Muscle of arm (tissue), 1 donor: ENCODE measurements at regions not wholly inside any gene's neighbourhood (a gene's known extent, or its start where the extent isn't known, plus 50 kb on each side); places are given as distances from the start of the nearest gene placed in this dataset.
"Not testable (repeated sequence)": the region's sequence is repeated elsewhere in the genome, so short reads cannot be mapped to it uniquely, and the experiment has no call there.

Experiments
- DNase-seq: peaks from one replicate; pipeline ENCODE4 v3.0.0-alpha.2; 2013

DNA sequence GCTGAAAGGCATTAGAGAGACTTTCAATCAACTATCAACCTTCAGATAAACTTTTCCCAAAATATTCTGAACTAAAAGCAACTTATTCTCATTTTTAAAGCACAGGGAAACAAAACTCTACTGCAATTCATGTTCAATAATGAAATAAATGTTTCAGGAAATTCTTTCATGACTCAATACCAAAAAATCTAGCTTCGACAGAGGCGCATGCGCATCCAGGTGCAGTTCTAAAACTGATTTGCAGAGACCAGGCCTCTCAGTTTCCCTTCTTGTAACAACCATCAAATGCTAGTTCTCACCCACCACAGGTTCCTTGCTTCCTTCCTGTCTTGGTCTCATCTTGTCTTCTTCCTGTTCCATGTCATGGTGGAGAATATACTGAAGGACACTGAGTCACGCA lies 55.3 kb upstream of the NRBF2 start:
- DNase-seq = no peak

DNA sequence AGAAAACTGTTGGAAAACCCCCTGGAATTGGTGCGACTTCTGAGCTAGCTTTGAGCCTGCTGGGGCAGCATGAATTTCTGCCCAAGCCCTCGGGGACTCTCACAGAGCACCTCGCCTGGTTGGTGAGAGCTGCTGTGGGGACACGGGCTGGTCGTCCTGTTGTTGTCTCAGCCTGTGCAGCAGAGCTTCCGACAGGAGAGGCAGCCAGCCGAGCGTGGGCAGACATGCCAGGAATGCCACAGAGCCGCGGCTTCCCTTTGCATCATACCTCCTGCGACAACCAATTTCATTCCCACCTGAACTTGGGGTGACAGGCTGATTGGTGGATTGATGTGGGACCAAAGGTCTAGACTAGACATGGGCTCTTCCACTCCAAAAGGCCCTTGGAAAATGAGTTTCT lies 60.2 kb upstream of the NRBF2 start:
- no peak for DNase-seq

DNA sequence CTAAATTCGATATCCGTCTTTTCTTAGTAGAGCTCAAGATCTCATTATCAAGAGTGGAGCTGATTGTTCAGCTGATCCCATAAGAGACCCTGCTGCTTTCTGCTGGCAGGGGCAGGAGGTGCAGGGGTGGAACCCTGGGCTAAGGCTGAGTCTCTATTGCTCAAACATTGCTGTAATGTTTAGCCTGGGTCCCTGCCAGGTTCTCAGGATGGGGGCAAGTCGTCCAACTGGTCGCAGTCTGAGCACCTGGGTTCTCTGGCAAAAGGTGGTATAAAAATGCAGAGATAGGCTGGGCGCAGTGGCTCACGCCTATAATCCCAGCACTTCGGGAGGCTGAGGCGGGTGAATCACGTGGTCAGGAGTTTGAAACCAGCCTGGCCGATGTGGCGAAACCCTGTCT lies 62.0 kb upstream of the NRBF2 start:
- DNase-seq = no peak

DNA sequence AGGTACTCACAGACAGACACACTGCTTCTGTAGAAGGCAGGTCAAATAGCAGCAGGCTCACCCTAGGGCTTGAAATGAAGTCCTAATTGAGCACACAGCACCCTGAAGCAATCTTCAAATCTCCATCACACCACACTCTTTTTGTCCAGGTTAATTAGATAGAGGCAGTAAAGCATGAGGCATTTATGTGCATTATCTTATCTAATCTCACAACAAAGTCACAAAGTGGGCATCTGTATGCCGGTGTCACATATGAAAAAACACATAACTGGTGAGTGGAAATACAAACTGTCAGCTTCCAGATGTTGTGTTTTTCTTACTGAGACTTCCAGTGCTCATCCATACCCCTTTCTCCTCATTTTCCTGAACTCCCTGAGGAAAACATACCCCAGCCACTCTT lies 63.8 kb upstream of the NRBF2 start:
- no peak for DNase-seq

DNA sequence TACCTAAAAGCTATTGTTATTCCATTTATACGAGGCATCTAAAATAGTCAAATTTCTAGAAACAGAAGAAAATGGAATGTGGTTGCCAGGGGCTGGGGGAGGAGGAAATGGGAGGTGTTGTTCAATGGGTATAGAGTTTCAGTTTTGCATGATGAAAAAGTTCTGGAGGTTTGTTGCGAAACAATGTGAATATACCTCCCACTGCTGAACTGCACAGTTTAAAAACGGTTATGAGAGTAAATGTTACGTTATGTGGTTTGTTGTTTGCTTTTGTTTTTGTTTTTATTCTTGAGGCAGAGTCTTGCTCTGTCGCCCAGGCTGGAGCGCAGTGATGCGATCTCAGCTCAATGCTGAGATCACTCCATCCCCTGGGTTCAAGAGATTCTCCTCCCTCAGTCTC lies 64.9 kb upstream of the NRBF2 start:
- DNase-seq = no peak

DNA sequence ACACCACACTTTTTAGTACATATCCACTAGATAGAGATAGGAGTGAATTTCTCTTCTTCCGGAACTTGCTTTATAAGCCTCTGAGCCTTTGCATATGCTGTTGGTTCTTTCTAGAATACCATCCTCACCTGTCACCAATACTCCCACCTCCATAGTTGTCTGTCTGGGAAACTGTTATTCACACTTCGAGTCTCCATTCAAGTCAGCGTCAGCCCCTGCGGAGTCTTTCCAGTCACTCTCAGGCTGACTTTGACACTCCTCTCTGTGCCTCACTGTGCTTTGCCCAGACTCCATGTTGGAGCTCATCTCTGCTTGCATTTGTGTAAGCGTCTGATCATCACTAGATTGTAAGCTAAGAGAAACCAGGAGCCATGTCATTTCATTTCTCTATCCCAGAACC lies 66.5 kb upstream of the NRBF2 start:
- no peak for DNase-seq

DNA sequence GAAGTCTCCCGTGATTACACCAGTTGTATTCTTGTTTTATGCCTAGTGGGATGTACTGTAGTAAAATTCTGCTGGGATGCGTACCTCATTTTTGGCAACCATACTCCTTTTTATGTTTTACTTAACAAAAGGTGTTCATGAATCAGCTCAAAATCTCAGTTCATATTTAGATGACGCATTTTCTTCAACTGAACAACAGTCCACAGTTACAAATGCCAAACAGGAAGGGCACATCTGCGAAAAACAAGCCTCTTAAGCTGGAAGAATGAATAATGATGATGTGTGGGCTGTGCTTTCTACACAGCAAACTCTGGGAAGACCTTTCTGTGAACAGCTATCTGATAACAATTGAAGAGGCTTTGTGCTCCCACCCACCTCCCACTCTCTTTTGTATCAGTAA lies 68.4 kb upstream of the NRBF2 start:
- DNase-seq = no peak

DNA sequence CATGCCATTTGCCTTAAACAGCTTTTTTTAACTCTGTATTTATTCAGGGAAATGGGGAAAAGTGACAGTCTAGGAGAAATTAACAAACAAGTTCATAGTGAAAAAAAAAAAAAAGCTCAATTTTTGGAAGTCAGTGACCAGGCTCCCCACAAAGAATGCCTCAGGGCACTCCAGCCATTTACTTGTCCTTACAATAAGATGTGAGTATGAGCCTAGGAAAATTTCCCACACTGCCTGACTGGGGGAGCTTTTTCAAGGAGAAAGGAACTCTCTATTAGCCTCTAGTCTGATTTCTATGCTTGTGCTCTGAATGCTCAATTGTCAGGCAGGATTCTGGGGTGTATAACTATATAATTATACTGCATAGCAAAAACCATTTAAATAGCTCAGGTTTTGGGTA lies 74.9 kb upstream of the NRBF2 start:
- no peak for DNase-seq

DNA sequence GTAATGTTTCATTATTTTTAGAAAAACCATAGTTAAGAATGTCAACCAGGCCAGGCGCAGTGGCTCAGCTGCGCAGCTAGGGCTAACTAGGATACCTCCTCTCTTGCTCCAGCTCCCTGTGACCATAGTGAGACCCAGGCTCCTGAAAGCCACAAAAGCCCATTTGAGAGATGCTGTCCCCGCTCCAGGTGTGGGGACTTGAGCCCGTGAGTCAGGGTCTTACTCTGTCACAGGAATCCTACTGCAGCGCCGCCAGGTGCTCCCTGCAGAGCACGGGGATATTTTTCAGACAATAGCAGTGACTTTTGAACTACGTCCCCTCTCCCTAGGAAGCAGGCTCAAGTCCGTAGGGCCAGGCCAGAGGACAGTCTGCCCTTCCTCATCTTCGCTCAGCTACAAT lies 75.6 kb upstream of the NRBF2 start:
- DNase-seq = no peak

DNA sequence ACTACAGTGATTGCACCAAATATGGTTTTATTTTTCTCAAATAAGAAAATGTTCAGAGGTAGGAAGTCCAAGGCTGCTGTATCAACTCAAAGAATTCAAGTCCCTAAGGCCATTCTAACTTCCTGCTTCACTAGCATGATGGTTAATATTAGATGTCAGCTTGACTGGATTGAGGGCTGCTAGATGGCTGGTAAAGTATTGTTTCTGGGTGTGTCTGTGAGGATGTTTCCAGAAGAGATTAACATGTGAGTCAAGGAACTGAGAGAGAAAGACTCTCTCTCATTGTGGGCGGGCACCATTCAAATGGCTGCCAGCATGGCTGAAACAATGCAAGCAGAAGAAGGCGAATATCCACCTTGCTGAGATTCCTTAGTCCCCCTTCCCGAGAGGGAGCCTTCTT lies 77.4 kb upstream of the NRBF2 start:
- no peak for DNase-seq

DNA sequence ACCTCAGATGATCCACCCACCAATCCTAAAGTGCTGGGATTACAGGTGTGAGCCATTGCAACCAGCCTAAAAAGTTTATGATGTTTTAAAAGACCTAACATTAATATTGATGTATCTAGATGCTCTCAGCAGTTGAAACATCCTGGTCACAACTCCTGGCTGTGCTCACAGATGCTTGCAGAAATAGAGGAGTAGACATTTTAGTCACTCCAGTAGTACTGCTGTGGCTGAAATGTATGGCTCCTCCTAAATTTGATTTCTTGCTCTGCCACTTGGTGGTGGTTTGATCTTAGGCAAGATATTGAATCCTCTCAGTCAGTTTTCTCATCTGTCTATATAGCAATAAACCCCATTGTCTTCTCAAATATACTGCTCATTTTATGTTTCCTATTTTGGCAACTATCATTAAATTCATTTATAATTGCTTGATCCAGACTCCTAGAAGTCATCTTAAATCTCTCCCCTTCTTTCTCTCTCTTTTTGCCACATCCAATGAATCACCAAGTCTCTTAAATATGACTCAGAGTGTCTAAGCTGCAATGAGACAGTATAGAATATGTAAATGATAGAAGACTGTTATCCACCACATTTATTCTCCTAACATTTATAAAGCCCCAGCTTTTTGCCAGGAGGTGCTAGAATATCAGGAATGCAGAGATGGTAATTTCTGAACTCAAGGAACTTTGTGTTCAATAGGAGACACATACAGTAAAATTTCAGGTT lies 78.1 kb upstream of the NRBF2 start:
- no peak for DNase-seq

DNA sequence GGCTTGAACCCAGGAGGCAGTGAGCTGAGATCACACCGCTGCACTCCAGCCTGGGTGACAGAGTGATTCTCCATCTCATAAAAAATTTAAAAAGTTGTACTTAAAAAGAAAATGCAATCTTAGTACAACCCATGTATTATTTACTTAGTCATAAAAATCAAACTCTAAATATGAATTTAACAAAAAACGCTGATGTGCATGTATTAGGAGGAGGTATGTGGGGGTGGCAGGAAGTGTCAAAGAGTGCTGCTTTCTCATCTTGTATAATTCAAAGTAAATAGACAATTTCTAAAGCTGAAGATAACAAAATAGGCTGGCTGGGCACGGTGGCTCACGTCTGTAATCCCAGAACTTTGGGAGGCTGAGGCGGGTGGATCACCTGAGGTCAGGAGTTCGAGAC lies 81.0 kb upstream of the NRBF2 start:
- no peak for DNase-seq

DNA sequence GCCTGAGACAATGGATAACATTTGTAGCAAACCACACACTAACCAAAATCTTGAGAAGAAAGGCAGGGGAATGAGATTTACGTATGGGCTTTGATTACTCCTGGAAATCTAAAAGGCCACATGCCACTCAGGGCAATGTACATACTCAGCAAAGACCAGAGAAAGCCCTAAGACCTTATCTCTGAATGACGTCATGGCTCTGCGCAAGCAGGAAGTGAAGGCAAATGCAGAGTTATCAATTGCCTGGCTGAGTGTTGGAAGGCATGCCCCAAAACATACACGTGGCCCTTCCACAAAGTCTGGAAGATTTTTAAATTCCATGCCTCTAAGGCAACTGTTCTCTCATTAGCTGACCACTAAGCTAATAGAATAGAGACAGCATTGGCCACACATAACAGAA lies 90.9 kb upstream of the NRBF2 start:
- DNase-seq = no peak

DNA sequence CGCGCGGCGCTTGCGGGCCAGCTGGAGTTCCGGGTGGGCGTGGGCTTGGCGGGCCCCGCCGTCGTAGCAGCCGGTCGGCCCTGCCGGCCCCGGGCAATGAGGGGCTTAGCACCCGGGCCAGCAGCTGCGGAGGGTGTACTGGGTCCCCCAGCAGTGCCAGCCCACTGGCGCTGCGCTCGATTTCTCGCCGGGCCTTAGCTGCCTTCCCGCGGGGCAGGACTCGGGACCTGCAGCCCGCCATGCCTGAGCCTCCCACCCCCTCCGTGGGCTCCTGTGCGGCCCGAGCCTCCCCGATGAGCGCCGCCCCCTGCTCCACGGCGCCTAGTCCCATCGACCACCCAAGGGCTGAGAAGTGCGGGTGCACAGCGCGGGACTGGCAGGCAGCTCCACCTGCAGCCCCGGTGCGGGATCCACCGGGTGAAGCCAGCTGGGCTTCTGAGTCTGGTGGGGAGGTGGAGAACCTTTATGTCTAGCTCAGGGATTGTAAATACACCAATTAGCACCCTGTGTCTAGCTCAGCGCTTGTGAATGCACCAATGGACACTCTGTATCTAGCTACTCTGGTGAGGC lies 99.4 kb upstream of the NRBF2 start:
- not testable (repeated sequence) for DNase-seq

DNA sequence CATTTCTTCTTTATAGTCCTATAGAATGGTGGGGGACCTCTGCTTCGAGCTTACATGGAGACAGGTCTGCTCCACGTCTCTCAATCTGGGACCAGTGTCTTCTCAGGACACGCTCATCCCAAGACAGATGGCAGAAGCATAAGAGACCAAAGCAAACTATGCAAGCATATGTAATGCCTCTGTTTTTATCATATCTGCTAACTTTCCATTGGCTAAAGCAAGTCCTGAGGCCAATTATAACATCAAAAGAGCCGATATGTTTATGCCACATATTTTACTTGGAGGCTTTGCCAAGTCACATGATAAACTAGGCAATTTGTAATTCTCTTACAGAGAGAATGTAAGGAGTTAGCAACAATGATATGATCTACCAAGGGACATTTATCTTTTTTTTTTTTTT lies 102.6 kb upstream of the NRBF2 start:
- DNase-seq = no peak

DNA sequence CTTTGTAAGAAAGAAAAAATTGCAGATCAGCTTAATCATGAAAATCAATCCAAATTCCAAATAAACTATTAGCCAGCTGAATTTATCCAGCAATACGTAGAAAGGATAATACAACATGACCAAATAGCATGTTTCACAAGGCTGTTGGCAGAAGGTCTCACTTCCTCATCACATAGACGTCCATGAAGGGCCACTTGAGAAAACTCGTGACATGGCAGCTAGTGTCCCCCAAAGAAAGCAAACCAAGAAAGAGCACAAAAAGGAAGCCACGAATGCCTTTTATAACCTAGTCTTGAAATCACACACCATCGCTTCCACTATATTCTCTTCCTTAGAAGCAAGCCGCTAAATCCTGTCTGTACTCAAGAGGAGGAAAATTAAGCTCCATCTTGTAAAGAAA lies 105.6 kb upstream of the NRBF2 start:
- DNase-seq = no peak

DNA sequence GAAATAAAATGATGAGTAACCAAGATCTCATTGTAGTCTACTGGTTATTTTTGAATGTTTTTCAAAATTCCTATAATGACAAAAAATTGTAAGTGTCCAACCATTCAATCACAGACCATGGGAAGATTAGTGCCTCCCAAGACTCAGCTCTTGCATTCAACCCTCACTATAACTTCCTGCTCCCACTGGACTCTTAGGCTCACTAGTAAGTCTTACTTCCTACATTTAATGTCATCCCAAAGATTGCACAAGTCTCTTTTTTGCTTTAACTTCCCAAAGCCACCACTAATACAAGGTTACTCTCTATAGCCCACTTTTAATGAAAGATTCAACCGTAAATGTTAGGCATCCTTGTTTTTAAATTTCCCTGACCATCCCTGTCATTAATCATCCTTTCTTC lies 111.9 kb upstream of the NRBF2 start:
- no peak for DNase-seq

DNA sequence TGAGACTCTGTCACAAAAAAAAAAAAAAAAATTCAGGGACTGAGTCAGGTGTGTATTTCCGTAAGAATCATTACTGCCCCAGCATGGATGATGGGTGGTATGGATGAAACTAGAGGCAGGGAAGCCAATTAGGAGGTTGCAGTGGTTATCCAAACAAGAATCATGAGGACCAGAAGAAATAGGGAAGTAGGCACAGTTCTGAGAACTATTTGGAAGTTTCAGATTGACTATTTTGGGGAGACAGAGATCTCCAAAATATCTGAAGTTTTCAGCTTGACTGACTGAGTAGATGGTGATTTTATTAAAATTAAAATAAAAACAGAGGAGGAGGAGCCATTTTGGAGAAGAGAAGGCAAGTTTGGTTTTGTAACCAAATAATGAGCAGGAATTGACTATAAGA lies 119.4 kb upstream of the NRBF2 start:
- DNase-seq = no peak

DNA sequence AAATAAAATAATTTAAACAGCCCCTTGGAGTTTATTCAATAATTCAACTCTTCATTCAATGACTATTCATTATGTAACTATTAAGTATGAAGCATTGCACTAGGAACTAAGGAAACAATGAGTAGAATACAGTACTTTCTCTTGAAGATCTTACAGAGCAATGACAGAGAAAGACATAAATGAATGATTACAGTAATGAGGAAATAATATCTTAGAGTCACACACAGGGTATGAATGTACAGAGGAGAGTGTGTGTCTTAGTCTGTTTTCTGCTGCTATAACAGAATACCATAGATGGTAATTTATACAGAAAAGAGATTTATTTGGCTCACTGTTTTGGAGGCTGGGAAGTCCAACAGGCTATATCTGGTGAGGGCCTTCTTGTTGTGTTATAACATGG lies 120.5 kb upstream of the NRBF2 start:
- DNase-seq = no peak

DNA sequence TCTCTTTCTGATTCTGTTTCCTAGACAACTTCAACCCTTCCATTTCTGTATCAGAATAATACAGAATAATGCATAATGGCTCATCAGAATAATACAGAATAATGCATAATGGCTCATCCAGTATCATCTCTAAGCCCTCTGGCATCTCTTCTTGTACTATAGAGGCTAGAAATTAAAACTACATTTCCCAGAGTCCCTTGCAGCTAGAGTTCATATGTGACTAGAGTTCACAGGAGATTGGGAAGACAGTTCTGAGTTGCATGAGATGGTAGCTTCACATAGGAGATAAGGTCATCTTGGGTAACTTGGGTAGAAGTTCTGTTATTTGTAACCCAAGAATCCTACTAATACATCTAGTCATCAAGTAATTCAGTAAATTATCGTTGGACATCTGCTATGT lies 122.9 kb upstream of the NRBF2 start:
- no peak for DNase-seq

DNA sequence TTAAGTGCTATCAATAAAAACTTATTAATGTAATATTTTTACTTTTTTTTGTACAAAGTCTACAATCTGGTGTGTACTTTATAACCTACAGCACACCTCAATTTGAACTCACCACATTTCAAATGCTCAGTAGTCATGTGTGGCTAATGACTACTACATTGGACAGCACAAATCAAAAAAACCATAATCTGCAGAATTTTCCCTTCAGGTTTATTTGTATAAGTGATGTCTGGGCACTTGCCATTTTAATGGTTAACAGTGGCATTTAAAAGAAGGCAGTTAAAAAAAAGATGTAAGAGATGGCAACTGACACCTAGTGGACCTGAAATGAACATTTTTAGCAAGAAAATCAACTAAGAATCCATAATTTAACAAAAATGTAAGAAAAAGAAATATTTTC lies 124.6 kb upstream of the NRBF2 start:
- no peak for DNase-seq

DNA sequence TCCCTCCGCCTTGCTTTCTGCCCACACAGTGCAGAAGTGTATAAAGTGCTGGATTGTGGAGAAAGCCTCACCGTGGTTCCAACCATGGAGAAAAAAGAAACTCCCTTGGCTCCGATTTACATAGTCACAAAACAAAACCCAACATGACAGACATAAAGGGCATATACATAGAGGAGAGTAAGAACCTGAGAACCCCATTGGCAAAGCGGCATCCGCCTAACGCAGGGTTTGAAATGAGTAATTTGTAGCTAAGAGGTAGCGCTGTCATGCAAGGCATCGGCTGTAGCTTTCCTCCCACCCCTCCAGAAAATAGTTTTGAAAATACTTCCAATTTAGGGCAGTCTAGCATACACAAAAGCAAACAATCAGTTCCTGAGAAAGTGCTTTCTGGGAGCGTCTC lies 126.0 kb upstream of the NRBF2 start:
- no peak for DNase-seq

DNA sequence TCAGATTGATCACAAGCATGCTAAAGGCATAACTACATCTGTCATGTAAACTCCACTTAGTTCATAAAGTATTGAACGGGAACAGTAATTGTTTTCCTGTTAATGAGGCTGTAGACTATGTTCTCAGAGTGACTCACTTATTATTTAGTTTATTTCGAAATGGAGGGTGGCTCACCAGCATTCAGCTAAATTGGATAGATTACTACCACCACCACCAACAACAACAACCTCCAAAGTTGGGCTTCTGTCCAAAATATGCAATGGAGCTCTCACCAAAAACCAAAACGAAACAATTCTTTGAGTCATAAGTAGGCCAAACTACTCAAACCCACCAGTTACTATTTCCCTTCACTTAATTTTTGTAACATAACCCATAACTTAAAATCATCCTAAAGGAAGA lies 127.9 kb upstream of the NRBF2 start:
- DNase-seq = no peak

DNA sequence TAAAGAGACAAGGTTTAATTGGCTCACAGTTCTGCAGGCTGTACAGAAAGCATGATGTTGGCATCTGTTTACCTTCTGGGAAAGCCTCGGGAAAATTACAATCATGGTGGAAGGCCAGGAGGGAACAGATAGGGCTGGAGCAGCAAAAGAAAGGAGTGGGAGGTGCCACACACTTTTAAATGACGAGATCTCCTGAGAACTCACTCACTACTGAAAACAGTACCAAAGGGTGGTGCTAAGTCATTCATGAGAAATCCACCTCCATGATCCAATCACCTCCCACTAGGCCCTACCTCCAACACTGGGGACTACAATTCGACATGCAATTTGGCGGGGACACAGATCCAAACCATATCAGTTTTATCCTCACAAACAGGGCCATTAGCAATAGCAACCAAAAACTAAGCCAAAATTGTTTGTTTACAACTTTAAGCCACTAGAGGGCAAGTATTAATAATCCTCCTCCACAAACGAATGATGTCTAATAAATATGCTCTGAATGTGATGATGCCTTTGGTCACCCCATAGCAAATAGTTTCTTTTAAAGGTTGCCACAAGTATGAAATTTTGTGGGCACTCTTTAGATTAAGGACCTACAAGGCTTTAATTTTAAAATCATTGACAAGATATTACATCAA lies 129.2 kb upstream of the NRBF2 start:
- DNase-seq = no peak
